Activated CD4-positive, alpha-beta memory T cell treated with anti-CD3 and anti-CD28 coated beads, Interleukin-2, amount 10 ng/mL, durations not matched to agents 7 days and 5 days (primary cell): ENCODE measurements at regions not wholly inside any gene's neighbourhood (a gene's known extent, or its start where the extent isn't known, plus 50 kb on each side); places are given as distances from the start of the nearest gene placed in this dataset.

Source experiments
- CTCF ChIA-PET: fragments of 350-600 bp; sonication (Branson Sonifier 250); formaldehyde crosslinking; loops from one replicate; lab custom pipeline; 2021; ENCODE audit warnings: antibody characterized with exemption, inconsistent platforms; lab: Charles Lee
- POLR2A ChIA-PET: fragments of 350-600 bp; sonication (Branson Sonifier 250); formaldehyde crosslinking; loops from one replicate; lab custom pipeline; 2021; ENCODE audit warnings: antibody characterized with exemption; lab: Charles Lee
- DNase-seq: peaks from one replicate; pipeline ENCODE4 v3.0.0-alpha.2; 2020
- H3K27ac Mint-ChIP-seq: one replicate; pipeline ENCODE4 v1.8.0; 2021; ENCODE audit warnings: mild to moderate bottlenecking, mixed read lengths
- H3K27me3 Mint-ChIP-seq: one replicate; pipeline ENCODE4 v1.8.0; 2021; ENCODE audit warnings: mixed read lengths
- H3K36me3 Mint-ChIP-seq: one replicate; pipeline ENCODE4 v1.8.0; 2021; ENCODE audit warnings: low read depth, mixed read lengths
- H3K4me1 Mint-ChIP-seq: one replicate; pipeline ENCODE4 v1.8.0; 2021; ENCODE audit warnings: mixed read lengths
- H3K4me3 Mint-ChIP-seq: one replicate; pipeline ENCODE4 v1.8.0; 2021; ENCODE audit warnings: mild to moderate bottlenecking, mixed read lengths
- H3K9me3 Mint-ChIP-seq: one replicate; pipeline ENCODE4 v1.8.0; 2021; ENCODE audit warnings: mixed read lengths

DNA sequence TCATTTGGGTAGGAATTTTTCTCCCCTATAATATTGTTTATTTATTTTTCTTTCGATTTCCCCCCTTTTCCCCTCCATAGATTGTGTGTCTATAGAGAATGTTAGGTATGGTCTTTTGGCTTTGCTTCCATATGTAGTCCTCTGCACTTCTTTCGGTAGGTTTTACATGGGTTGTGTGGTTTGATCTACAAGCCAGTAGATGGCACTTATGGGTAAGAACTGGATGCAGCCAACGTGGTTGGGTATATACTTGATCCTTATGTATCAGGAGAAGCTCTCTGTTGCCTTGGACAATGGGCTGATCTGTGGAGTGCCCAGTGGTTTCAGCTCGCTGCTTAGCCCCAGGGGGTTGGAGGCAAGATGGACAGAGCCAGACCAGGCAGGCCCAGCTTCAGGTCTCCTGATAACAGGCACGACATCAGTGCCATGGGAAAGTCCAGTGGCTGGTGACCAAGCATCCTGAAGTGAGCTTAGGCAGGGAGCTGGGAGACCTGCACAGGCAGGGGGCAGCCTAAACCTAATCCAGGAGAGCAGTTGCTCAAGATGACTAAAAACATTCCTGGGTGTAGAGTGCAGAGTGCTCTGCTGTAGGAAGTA, 488.3 kb downstream of the CCDC85A start:
- ChIA-PET CTCF (no interaction called here), POLR2A (no interaction called here)
- Mint-ChIP-seq H3K4me1 (no peaks in the 10 kb centered on the region), H3K4me3 (no peak overlapping the region), H3K27ac (no peak overlapping the region), H3K9me3 (peaks cover 12% of the 10 kb centered on the region), H3K27me3 (no peaks in the 10 kb centered on the region), H3K36me3 (no peaks in the 10 kb centered on the region)
- no peak for DNase-seq

DNA sequence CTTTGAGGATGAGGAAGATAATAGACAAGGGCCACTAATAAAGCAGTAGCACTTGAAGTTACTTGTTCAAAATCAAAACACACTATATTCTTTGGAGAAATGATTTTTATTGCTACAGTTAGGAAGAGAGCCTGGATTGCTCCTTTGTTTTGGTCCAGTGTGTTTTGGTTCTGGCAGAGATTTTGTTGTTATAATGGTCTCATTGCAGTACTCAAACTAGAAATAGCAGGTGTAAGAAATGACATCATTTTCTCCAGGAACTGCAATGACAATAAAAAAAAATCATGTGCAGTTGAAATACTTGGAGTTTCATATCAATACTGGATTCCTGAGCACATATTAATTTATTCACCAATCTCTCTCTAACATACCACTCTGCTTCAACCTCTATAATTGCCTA, 490.3 kb downstream of the CCDC85A start:
- Mint-ChIP-seq H3K27me3 (no peaks in the 10 kb centered on the region), H3K27ac (no peak overlapping the region), H3K4me3 (no peak overlapping the region), H3K9me3 (peaks cover 13% of the 10 kb centered on the region), H3K4me1 (no peaks in the 10 kb centered on the region), H3K36me3 (no peaks in the 10 kb centered on the region)
- DNase-seq, result no peak
- POLR2A ChIA-PET, result no interaction called here
- CTCF ChIA-PET, result no interaction called here

DNA sequence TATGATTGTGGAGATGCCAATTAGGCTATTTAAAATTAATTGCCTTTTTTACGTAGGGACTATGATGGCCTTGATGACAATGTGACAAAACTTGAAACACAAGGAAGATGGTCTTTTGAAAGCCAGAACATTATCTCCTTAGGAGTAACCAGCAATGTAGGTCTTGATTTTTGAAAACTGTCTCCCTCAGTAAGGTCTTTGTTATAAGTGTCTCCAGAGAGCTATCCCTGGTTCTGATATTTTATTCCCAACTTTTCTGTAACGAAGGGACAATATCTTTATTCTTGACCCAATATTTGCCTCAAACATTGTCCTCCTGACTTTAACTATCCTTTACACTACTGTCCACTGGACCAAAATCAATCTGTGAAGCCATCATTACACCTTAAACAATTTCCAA, 493.2 kb downstream of the CCDC85A start:
- no peaks in the 10 kb centered on the region for H3K4me1 Mint-ChIP-seq
- no peak for DNase-seq
- H3K4me3 Mint-ChIP-seq, result no peak overlapping the region
- H3K9me3 Mint-ChIP-seq, result peaks cover 11% of the 10 kb centered on the region
- no peaks in the 10 kb centered on the region for H3K27me3 Mint-ChIP-seq
- H3K36me3 Mint-ChIP-seq, result no peaks in the 10 kb centered on the region
- POLR2A ChIA-PET, result no interaction called here
- CTCF ChIA-PET, result no interaction called here
- H3K27ac Mint-ChIP-seq, result no peak overlapping the region

DNA sequence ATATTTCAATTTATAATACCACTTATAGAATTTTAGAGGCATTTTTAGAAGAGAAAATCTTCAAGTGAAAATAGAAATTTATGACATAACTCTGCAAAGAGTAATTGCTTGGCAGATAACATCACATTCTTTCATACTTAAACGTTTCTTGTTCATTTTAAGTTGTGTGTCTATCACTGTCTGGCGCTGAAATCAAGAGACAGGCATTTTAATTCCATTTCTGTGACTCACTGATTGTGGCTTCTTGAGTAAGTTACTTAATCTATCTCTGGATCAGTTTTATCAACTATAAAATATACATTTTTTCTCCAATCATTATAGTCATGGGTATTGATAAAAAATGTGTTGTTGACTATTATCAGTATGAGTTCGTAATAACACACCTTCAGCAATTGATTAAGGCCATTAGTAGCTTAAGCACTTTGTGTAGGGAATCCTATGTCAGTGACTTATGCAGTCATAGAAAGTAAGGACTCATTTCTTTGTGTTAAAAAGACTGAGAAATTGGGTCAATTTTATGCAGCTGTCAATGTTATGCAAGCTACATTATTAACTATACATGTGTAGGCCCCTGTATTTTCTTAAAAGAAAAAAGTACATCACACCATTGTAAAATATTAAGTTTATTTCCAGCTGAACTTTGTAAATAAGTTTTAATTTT, 497.3 kb downstream of the CCDC85A start:
- ChIA-PET POLR2A (no interaction called here), CTCF (no interaction called here)
- Mint-ChIP-seq H3K36me3 (no peaks in the 10 kb centered on the region), H3K4me1 (no peaks in the 10 kb centered on the region), H3K27ac (no peak overlapping the region), H3K9me3 (peaks cover 8% of the 10 kb centered on the region), H3K27me3 (no peaks in the 10 kb centered on the region), H3K4me3 (no peak overlapping the region)
- no peak for DNase-seq

DNA sequence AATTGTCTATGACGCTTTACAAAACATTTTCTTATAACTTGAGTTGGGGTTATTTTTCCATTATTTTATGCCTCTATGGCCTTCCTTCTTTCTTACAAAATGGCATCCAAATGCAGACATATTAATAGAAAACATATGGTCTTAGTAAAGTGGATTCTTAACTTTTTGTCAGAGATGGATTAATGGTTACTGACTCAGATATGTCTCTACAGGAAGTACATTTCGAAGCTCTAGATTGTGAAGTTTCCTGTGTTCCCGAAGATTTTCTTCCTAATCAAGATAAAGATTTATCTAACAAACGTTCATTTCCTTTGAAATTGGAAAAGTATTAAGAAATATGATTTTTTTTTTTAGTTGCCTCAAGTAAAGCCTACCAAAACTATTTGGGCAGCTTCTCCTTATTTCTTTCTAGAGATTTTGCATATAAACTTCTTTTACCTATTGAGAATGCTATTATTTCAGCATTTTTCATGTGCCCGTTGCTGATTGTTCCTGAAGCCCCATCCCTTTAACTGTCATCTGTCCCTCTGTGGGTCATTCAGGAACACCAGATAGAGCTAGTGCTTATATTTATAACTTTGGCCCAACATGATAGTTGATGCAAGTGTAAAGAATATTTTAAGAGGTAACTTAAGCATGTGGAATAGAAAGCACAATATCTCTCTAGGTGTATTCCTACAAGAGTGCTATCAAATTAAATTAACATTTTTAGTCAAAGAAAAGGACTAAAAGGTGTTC, 498.0 kb downstream of the CCDC85A start:
- no peak for DNase-seq
- H3K4me1 Mint-ChIP-seq, result no peaks in the 10 kb centered on the region
- no peaks in the 10 kb centered on the region for H3K27me3 Mint-ChIP-seq
- CTCF ChIA-PET, result no interaction called here
- no peaks in the 10 kb centered on the region for H3K36me3 Mint-ChIP-seq
- POLR2A ChIA-PET, result no interaction called here
- H3K27ac Mint-ChIP-seq, result no peak overlapping the region
- H3K4me3 Mint-ChIP-seq, result no peak overlapping the region
- H3K9me3 Mint-ChIP-seq, result peaks cover 8% of the 10 kb centered on the region

DNA sequence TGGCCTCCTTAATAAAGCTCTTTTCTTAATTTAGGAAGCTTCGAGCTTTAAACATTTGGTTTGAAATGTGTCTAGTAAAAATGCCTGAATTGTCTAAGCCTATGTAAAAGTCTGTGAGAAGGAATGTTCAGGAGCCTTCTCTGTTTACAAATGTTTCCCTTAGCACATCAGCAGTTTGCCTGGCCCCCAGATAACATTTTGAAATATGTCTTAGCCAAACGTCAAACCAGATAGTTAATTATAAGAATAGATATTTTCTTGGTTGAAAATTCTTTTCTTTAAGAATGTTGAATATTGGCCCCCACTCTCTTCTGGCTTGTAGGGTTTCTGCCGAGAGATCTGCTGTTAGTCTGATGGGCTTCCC, 498.6 kb downstream of the CCDC85A start:
- POLR2A ChIA-PET, result no interaction called here
- Mint-ChIP-seq H3K4me3 (no peak overlapping the region), H3K4me1 (no peaks in the 10 kb centered on the region), H3K9me3 (peaks cover 8% of the 10 kb centered on the region), H3K27ac (no peak overlapping the region), H3K36me3 (no peaks in the 10 kb centered on the region), H3K27me3 (no peaks in the 10 kb centered on the region)
- no peak for DNase-seq
- CTCF ChIA-PET, result no interaction called here

DNA sequence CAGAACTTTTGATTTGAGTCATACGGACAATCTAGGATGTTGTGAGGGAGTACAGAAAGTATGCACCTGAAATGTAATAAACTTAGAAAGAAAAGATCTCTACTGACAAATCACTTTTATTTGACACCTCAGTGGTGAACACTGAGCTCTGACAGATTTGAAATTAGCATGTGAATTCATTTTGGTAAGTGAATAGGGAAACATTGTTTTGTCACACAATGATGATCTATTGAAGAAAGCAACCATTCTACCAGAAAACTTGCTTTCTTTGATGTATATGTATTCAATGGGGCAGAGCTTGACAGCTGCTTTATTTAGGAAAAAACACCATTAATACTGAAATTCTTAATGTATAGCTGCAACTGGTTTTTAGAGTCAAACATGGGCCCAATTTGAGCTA, 500.5 kb downstream of the CCDC85A start:
- H3K27me3 Mint-ChIP-seq, result no peaks in the 10 kb centered on the region
- no peak overlapping the region for H3K27ac Mint-ChIP-seq
- ChIA-PET CTCF (no interaction called here), POLR2A (no interaction called here)
- no peaks in the 10 kb centered on the region for H3K36me3 Mint-ChIP-seq
- no peak for DNase-seq
- H3K4me3 Mint-ChIP-seq, result no peak overlapping the region
- peaks cover 11% of the 10 kb centered on the region for H3K9me3 Mint-ChIP-seq
- H3K4me1 Mint-ChIP-seq, result no peaks in the 10 kb centered on the region

DNA sequence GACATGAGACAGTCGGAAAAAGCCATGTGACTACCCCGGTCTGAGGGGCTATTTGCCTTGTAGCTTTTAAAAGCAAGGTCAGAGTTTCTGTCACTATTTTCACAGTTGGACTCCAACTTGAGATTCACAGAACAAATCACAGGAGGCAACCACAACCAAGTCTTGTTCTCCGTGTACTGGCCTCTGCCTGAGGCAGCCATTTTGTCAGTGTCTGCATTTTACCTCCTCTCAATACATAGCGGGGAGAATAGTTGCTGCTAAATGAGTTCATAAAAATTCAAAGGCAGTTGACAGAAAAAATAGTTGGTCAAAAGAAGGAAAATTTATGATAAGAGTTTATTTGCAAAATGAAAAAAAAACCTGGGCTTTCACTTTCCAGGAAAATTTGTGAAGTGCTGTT, 501.4 kb downstream of the CCDC85A start:
- POLR2A ChIA-PET, result no interaction called here

DNA sequence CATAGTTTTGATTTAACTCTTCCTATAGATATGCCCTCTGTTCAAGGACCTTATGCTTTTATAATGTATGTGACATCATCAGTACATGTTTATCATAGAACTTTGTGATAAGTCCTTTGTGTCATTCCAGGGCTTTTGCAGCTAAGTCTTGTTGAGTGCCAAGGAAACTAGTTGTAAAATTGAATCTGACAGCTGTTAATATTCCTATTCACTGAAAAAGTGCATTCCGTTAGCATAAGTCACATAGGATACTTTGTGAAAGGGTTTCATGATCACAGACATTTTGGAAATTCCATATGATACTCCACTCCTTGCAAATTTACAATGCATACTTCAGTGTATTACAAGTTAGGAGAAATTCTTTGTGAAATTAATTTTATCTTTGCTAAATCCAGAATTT, 503.4 kb downstream of the CCDC85A start:
- no peak overlapping the region for H3K27ac Mint-ChIP-seq
- ChIA-PET CTCF (no interaction called here), POLR2A (no interaction called here)
- H3K27me3 Mint-ChIP-seq, result no peaks in the 10 kb centered on the region
- H3K9me3 Mint-ChIP-seq, result peaks cover 12% of the 10 kb centered on the region
- H3K36me3 Mint-ChIP-seq, result no peaks in the 10 kb centered on the region
- no peak for DNase-seq
- no peak overlapping the region for H3K4me3 Mint-ChIP-seq
- no peaks in the 10 kb centered on the region for H3K4me1 Mint-ChIP-seq

More for the DNA sequence above, 501.4 kb downstream of the CCDC85A start:
- no peak for DNase-seq
- H3K27me3 Mint-ChIP-seq, result no peaks in the 10 kb centered on the region
- H3K4me3 Mint-ChIP-seq, result no peak overlapping the region
- no peaks in the 10 kb centered on the region for H3K36me3 Mint-ChIP-seq
- H3K27ac Mint-ChIP-seq, result no peak overlapping the region
- peaks cover 14% of the 10 kb centered on the region for H3K9me3 Mint-ChIP-seq
- CTCF ChIA-PET, result no interaction called here
- no peaks in the 10 kb centered on the region for H3K4me1 Mint-ChIP-seq

DNA sequence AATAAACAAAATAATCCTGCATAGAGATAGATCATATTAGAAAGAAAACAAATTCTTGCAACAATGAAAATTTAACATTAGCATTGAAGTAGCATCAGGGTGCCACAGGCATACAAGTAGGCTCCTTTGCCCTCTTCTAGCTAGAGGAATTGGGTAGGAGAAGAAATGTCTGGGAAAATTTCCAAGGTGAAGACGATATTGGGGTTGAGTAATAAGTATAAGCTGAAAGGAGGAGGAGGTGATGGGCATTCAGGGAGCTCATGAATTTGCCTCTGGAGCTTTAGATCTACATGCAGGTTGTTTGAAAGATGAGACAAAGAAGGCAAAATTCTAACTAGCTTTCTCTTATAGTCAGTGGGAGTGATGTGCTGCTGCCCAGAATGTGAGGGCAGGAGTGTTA, 504.9 kb downstream of the CCDC85A start:
- H3K27ac Mint-ChIP-seq, result no peak overlapping the region
- no peaks in the 10 kb centered on the region for H3K4me1 Mint-ChIP-seq
- no peak overlapping the region for H3K4me3 Mint-ChIP-seq
- H3K27me3 Mint-ChIP-seq, result no peaks in the 10 kb centered on the region
- POLR2A ChIA-PET, result no interaction called here
- CTCF ChIA-PET, result no interaction called here
- H3K9me3 Mint-ChIP-seq, result peaks cover 14% of the 10 kb centered on the region
- no peak for DNase-seq
- no peaks in the 10 kb centered on the region for H3K36me3 Mint-ChIP-seq

DNA sequence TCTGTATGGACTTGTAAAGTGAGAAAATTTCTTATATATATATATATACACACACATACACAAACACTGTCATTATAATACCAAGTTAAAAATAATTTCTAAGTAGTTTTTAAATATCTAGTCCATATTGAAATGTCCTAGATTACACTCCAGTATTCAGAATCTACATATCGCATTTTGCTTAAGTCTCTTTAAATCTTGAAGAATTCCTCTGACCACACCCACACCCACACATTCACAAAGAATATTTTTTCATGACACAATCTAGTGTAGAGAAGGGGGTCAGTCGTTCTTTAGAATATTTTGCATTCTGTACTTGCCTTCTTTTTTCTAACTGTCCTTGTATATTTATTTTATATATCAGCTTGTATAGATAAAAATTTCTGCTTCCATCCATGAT, 509.7 kb downstream of the CCDC85A start:
- Mint-ChIP-seq H3K27me3 (no peaks in the 10 kb centered on the region), H3K27ac (no peak overlapping the region), H3K4me3 (no peak overlapping the region), H3K9me3 (peaks cover 10% of the 10 kb centered on the region), H3K4me1 (no peaks in the 10 kb centered on the region), H3K36me3 (no peaks in the 10 kb centered on the region)
- no peak for DNase-seq
- POLR2A ChIA-PET, result no interaction called here
- CTCF ChIA-PET, result no interaction called here

DNA sequence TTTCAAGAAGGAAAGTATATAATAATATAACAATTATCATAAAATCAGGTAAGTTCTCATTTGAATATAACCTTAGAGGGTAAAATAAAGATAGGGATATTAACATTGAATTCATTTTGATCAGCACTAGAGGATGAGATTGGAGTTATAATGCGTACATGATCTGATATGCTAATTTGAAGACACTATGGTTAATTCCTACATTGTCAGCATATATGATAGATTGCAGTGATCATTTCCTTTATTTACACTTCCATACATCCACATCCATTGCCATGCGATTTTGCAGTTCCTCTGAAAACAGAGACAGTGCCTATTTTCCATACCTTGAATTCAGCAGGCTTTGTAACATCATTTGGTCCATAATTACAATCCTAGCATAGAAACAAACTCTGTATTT, 519.2 kb downstream of the CCDC85A start:
- DNase-seq, result no peak
- Mint-ChIP-seq H3K4me3 (no peak overlapping the region), H3K27me3 (no peaks in the 10 kb centered on the region), H3K4me1 (no peaks in the 10 kb centered on the region), H3K36me3 (no peaks in the 10 kb centered on the region), H3K27ac (no peak overlapping the region), H3K9me3 (peaks cover 6% of the 10 kb centered on the region)
- ChIA-PET CTCF (no interaction called here), POLR2A (no interaction called here)

DNA sequence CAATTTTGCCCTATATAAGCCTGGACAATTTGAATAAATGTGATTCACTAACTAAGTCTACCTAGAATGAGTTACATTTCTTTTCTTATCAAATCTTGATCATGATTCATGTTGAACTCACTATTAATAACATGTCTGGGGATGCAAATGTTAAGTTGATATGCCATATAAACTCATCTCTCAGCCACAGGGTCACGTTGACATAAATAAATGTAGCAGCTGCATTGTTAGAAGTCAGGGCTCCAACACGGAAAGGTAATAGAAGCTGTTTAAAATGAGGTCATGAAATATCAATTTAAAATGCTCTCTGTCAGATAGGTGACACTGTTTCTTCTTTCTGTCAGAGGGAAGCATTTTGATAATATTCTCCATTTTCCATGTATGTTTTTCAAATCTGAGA, 521.9 kb downstream of the CCDC85A start:
- CTCF ChIA-PET, result no interaction called here

DNA sequence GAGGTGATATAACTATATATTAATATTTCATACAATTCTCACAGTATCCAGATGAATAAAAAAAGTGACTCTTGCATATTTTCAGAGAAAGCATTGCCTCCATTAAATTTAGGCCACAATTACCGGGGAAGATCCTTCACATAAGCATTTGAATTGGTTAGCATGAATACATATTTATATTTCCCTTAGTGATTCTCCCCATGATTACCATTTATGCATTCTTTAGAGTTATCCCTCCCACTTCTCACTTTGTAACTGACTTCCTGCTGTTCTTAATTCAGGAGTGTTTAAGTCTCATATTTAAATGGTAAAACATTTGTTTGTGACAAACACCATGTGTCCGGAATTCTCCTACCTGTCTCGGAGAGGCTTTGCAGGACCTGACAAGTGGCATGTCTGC, 523.4 kb downstream of the CCDC85A start:
- POLR2A ChIA-PET, result no interaction called here
- H3K27me3 Mint-ChIP-seq, result no peaks in the 10 kb centered on the region
- DNase-seq, result no peak
- H3K4me1 Mint-ChIP-seq, result no peaks in the 10 kb centered on the region
- H3K27ac Mint-ChIP-seq, result no peak overlapping the region
- H3K36me3 Mint-ChIP-seq, result no peaks in the 10 kb centered on the region
- CTCF ChIA-PET, result no interaction called here
- peaks cover 4% of the 10 kb centered on the region for H3K9me3 Mint-ChIP-seq
- no peak overlapping the region for H3K4me3 Mint-ChIP-seq

More for the DNA sequence above, 521.9 kb downstream of the CCDC85A start:
- no peaks in the 10 kb centered on the region for H3K4me1 Mint-ChIP-seq
- no peak overlapping the region for H3K4me3 Mint-ChIP-seq
- H3K27me3 Mint-ChIP-seq, result no peaks in the 10 kb centered on the region
- H3K36me3 Mint-ChIP-seq, result no peaks in the 10 kb centered on the region
- DNase-seq, result no peak
- H3K9me3 Mint-ChIP-seq, result peaks cover 2% of the 10 kb centered on the region
- no peak overlapping the region for H3K27ac Mint-ChIP-seq
- POLR2A ChIA-PET, result no interaction called here
